WTC11 (cell line): ENCODE measurements at regions not wholly inside any gene's neighbourhood (a gene's known extent, or its start where the extent isn't known, plus 50 kb on each side); places are given as distances from the start of the nearest gene placed in this dataset.
A peak's percentile ranks its signal among the peaks of the same experiment; 100 is the strongest.

Experiments
- ATAC-seq: fragments of 200-7000 bp; cut with Tn5 transposase; 2 replicates; pipeline ENCODE4 v1.10.0; 2021; ENCODE audit warnings: mild to moderate bottlenecking, moderate library complexity
- CTCF ChIA-PET: fragments of 300-600 bp; sonication (Branson Sonifier 250); formaldehyde crosslinking; loops from one replicate; lab custom pipeline; 2021; ENCODE audit warnings: antibody characterized with exemption; lab: Charles Lee
- POLR2A ChIA-PET: fragments of 350-600 bp; sonication (Branson Sonifier 250); formaldehyde crosslinking; loops from one replicate; lab custom pipeline; 2021; ENCODE audit warnings: antibody characterized with exemption; lab: Charles Lee
- DNase-seq: peaks from one replicate; pipeline ENCODE4 v3.0.0; 2021; ENCODE audit warnings: low spot score
- H3K27ac Mint-ChIP-seq: 2 replicates; pipeline ENCODE4 v1.8.0; 2021; ENCODE audit warnings: mixed read lengths
- H3K27me3 Mint-ChIP-seq: 2 replicates; pipeline ENCODE4 v1.8.0; 2021; ENCODE audit warnings: low read depth, mild to moderate bottlenecking, moderate library complexity, mixed read lengths
- H3K36me3 Mint-ChIP-seq: 2 replicates; pipeline ENCODE4 v1.8.0; 2021; ENCODE audit warnings: mixed read lengths
- H3K4me1 Mint-ChIP-seq: 2 replicates; pipeline ENCODE4 v1.8.0; 2022; ENCODE audit warnings: mixed read lengths
- H3K4me3 Mint-ChIP-seq: 2 replicates; pipeline ENCODE4 v1.8.0; 2021; ENCODE audit warnings: mild to moderate bottlenecking, moderate library complexity, mixed read lengths
- H3K9me3 Mint-ChIP-seq: 2 replicates; pipeline ENCODE4 v1.8.0; 2021; ENCODE audit warnings: mixed read lengths
- ARID4B ChIP-seq: sonication (generic); formaldehyde crosslinking; IDR thresholded peaks from 2 replicates; pipeline ENCODE4 v1.8.0; 2023; ENCODE audit warnings: missing genetic modification reagents, mild to moderate bottlenecking, borderline replicate concordance
- CREB1 ChIP-seq: sonication (generic); formaldehyde crosslinking; IDR thresholded peaks from 2 replicates; pipeline ENCODE4 v1.8.0; 2023; ENCODE audit warnings: mild to moderate bottlenecking, missing genetic modification reagents
- GABPB1 ChIP-seq: sonication (generic); formaldehyde crosslinking; IDR thresholded peaks from 2 replicates; pipeline ENCODE4 v1.8.1; 2023; ENCODE audit warnings: mild to moderate bottlenecking, missing genetic modification reagents
- HMGXB4 ChIP-seq: sonication (generic); formaldehyde crosslinking; IDR thresholded peaks from 2 replicates; pipeline ENCODE4 v1.8.1; 2023; ENCODE audit warnings: mild to moderate bottlenecking, moderate library complexity, missing genetic modification reagents
- KAT7 ChIP-seq: sonication (generic); formaldehyde crosslinking; IDR thresholded peaks from 2 replicates; pipeline ENCODE4 v1.8.1; 2023; ENCODE audit warnings: missing genetic modification reagents, mild to moderate bottlenecking, borderline replicate concordance
- NFATC4 ChIP-seq: fragments of 250-450 bp; sonication (Bioruptor Pico); IDR thresholded peaks from 2 replicates; pipeline ENCODE4 v1.9.0; 2021; ENCODE audit warnings: mild to moderate bottlenecking
- NFE2L1 ChIP-seq: sonication (generic); formaldehyde crosslinking; IDR thresholded peaks from 2 replicates; pipeline ENCODE4 v1.8.1; 2023; ENCODE audit warnings: missing genetic modification reagents
- NR3C1 ChIP-seq: sonication (generic); formaldehyde crosslinking; conservative IDR thresholded peaks from 2 replicates; pipeline ENCODE4 v1.8.1; 2023; ENCODE audit warnings: low read depth, mild to moderate bottlenecking, missing genetic modification reagents
- RELA ChIP-seq: sonication (generic); formaldehyde crosslinking; IDR thresholded peaks from 2 replicates; pipeline ENCODE4 v1.8.1; 2022; ENCODE audit warnings: missing genetic modification reagents, mild to moderate bottlenecking, borderline replicate concordance
- SMAD3 ChIP-seq: sonication (generic); formaldehyde crosslinking; IDR thresholded peaks from 2 replicates; pipeline ENCODE4 v1.8.0; 2022; ENCODE audit warnings: missing genetic modification reagents, mild to moderate bottlenecking, borderline replicate concordance
- SOX15 ChIP-seq: fragments of 250-450 bp; sonication (Bioruptor Pico); IDR thresholded peaks from 2 replicates; pipeline ENCODE4 v1.9.0; 2021; ENCODE audit warnings: mild to moderate bottlenecking
- SP1 ChIP-seq: sonication (generic); formaldehyde crosslinking; conservative IDR thresholded peaks from 2 replicates; pipeline ENCODE4 v1.8.1; 2022; ENCODE audit warnings: missing genetic modification reagents
- TEAD4 ChIP-seq: sonication (generic); formaldehyde crosslinking; IDR thresholded peaks from 2 replicates; pipeline ENCODE4 v1.8.0; 2022; ENCODE audit warnings: mild to moderate bottlenecking, missing genetic modification reagents
- ZNF219 ChIP-seq: sonication (generic); formaldehyde crosslinking; IDR thresholded peaks from 2 replicates; pipeline ENCODE4 v1.8.0; 2023; ENCODE audit warnings: missing genetic modification reagents, mild to moderate bottlenecking, borderline replicate concordance
- ZNF281 ChIP-seq: sonication (generic); formaldehyde crosslinking; IDR thresholded peaks from 2 replicates; pipeline ENCODE4 v1.8.0; 2023; ENCODE audit warnings: mild to moderate bottlenecking, missing genetic modification reagents
- ZNF396 ChIP-seq: fragments of 250-450 bp; sonication (Bioruptor Pico); IDR thresholded peaks from 2 replicates; pipeline ENCODE4 v1.8.0; 2021; ENCODE audit warnings: mild to moderate bottlenecking, moderate library complexity, borderline replicate concordance
- ZSCAN18 ChIP-seq: fragments of 250-450 bp; sonication (Bioruptor Pico); IDR thresholded peaks from 2 replicates; pipeline ENCODE4 v2.1.2; 2022; ENCODE audit warnings: mild to moderate bottlenecking, moderate library complexity

- TF ChIP-seq SOX15 (CRISPR knock-in tag) (no peak), NR3C1 (CRISPR knock-in tag) (no peak), ZNF396 (CRISPR knock-in tag) (no peak)
- Mint-ChIP-seq H3K27ac (no peak overlapping the region), H3K4me1 (peaks cover 8% of the 10 kb centered on the region), H3K27me3 (no peaks in the 10 kb centered on the region), H3K9me3 (no peaks in the 10 kb centered on the region), H3K4me3 (no peak overlapping the region), H3K36me3 (no peaks in the 10 kb centered on the region)
- CTCF ChIA-PET: interaction anchor here (0.6 kb wide), 1 partner anchor 96 kb away, joined by 4 read pairs; no protein-coding TSS in a partner anchor
- peak; percentile 14 for DNase-seq
- POLR2A ChIA-PET: no interaction called here
- ATAC-seq: no peak
These were observed 771.1 kb upstream of the ADGRL4 start for GRCh38 chr1:79777481-79778219.

GRCh38 chr1:79775402-79775801 is 768.9 kb upstream of the ADGRL4 start:
- Mint-ChIP-seq H3K27me3 (no peaks in the 10 kb centered on the region), H3K4me3 (no peak overlapping the region), H3K4me1 (peaks cover 8% of the 10 kb centered on the region), H3K27ac (no peak overlapping the region), H3K9me3 (no peaks in the 10 kb centered on the region), H3K36me3 (no peaks in the 10 kb centered on the region)
- ATAC-seq (no peak), DNase-seq (no peak)
- POLR2A ChIA-PET: no interaction called here
- CTCF ChIA-PET: no interaction called here
- TF ChIP-seq SMAD3: no peak
- no peak for TF ChIP-seq SP1 (CRISPR knock-in tag)
- no peak for TF ChIP-seq TEAD4 (CRISPR knock-in tag)
- no peak for TF ChIP-seq KAT7 (CRISPR knock-in tag)
- TF ChIP-seq CREB1 (CRISPR knock-in tag): no peak
- no peak for TF ChIP-seq ZSCAN18 (CRISPR knock-in tag)
- no peak for TF ChIP-seq NFE2L1 (CRISPR knock-in tag)
- TF ChIP-seq ZNF219 (CRISPR knock-in tag): no peak
- no peak for TF ChIP-seq ZNF281 (CRISPR knock-in tag)
- TF ChIP-seq ARID4B (CRISPR knock-in tag): no peak
- TF ChIP-seq HMGXB4: no peak
- no peak for TF ChIP-seq GABPB1 (CRISPR knock-in tag)
- no peak for TF ChIP-seq NFATC4 (CRISPR knock-in tag)
- TF ChIP-seq RELA (CRISPR knock-in tag): no peak
- TF ChIP-seq, all 79 proteins: peak for 0
